ENCODE measurements at regions not wholly inside any gene's neighbourhood (a gene's known extent, or its start where the extent isn't known, plus 50 kb on each side); places are given as distances from the start of the nearest gene placed in this dataset.

DNA sequence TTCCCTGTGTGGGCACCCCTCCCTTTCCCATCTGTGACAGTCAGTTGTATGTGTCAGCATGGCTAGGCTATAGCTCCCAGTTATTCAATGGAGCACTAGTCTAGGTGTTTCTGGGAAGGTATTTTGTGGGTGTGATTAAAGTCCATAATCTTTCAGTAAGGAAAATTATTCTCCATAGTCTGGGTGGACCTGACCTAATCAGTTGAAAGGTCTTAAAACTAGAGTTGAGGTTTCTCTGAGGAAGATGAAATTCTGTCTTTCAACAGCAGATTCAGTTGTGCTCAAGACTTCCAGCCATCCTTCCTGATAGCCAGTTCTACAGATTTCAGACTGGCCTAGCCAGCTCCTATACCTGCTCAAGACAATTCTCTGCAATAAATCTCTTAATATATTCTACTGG, 284.6 kb upstream of the PROK2 start:
- TF ChIP-seq, protein P1, sequence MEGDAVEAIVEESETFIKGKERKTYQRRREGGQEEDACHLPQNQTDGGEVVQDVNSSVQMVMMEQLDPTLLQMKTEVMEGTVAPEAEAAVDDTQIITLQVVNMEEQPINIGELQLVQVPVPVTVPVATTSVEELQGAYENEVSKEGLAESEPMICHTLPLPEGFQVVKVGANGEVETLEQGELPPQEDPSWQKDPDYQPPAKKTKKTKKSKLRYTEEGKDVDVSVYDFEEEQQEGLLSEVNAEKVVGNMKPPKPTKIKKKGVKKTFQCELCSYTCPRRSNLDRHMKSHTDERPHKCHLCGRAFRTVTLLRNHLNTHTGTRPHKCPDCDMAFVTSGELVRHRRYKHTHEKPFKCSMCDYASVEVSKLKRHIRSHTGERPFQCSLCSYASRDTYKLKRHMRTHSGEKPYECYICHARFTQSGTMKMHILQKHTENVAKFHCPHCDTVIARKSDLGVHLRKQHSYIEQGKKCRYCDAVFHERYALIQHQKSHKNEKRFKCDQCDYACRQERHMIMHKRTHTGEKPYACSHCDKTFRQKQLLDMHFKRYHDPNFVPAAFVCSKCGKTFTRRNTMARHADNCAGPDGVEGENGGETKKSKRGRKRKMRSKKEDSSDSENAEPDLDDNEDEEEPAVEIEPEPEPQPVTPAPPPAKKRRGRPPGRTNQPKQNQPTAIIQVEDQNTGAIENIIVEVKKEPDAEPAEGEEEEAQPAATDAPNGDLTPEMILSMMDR (IDR thresholded peaks at IDR 0.05), result no peak
- TF ChIP-seq POLR2A (IDR thresholded peaks at IDR 0.05) (no peak), POLR2AphosphoS5 (IDR thresholded peaks at IDR 0.05) (no peak), EP300 (IDR thresholded peaks at IDR 0.05; ENCODE audit: low read depth) (no peak)

All from transverse colon (tissue), 4 donors.